OCI-LY7 (cell line): ENCODE measurements at regions not wholly inside any gene's neighbourhood (a gene's known extent, or its start where the extent isn't known, plus 50 kb on each side); places are given as distances from the start of the nearest gene placed in this dataset.

Source experiments
- BruUV-seq: library from RNA; stranded (reverse); fragments of 400-500 nt; replicated peaks from 2 replicates; lab custom pipeline; 2021; lab: Mats Ljungman, UMichigan
- CTCF ChIA-PET: fragments of 300-600 bp; sonication (Branson Sonifier 250); formaldehyde crosslinking; loops from one replicate; lab custom pipeline; 2022; ENCODE audit warnings: antibody characterized with exemption; ENCODE audit not compliant: unreplicated experiment; lab: Charles Lee
- POLR2A ChIA-PET: fragments of 300-600 bp; sonication (Branson Sonifier 250); formaldehyde crosslinking; loops from one replicate; lab custom pipeline; 2022; ENCODE audit warnings: antibody characterized with exemption; lab: Charles Lee
- DNase-seq: peaks from one replicate; pipeline ENCODE4 v3.0.0-alpha.2; 2015; ENCODE audit warnings: low spot score
- H2AFZ ChIP-seq: fragments of 200-600 bp; sonication (generic), shearing (Covaris generic); 2 replicates; pipeline ENCODE4 v1.6.1; 2014; ENCODE audit warnings: mild to moderate bottlenecking, antibody characterized with exemption, low read length, moderate library complexity
- H3K27ac ChIP-seq: fragments of 200-600 bp; sonication (generic); 2 replicates; pipeline ENCODE4 v1.5.1; 2014; ENCODE audit warnings: mixed run types, low read depth, mild to moderate bottlenecking, moderate library complexity, low read length, inconsistent platforms; ENCODE audit not compliant: poor library complexity, severe bottlenecking
- H3K36me3 ChIP-seq: fragments of 200-600 bp; sonication (generic); 2 replicates; pipeline ENCODE4 v1.6.1; 2014; ENCODE audit warnings: mild to moderate bottlenecking, antibody characterized with exemption, low read length, moderate library complexity, mixed read lengths; ENCODE audit not compliant: insufficient read depth
- H3K4me1 ChIP-seq: fragments of 200-600 bp; sonication (generic); 2 replicates; pipeline ENCODE4 v1.5.1; 2014; ENCODE audit warnings: mild to moderate bottlenecking, low read length; ENCODE audit not compliant: insufficient read depth, poor library complexity, severe bottlenecking
- H3K4me2 ChIP-seq: fragments of 200-600 bp; sonication (generic); 2 replicates; pipeline ENCODE4 v1.6.1; 2014; ENCODE audit warnings: mild to moderate bottlenecking, low read length
- H3K4me3 ChIP-seq: fragments of 200-600 bp; sonication (generic); 2 replicates; pipeline ENCODE4 v1.5.1; 2014; ENCODE audit warnings: mild to moderate bottlenecking, low read depth, low read length; ENCODE audit not compliant: poor library complexity, severe bottlenecking
- H3K79me2 ChIP-seq: fragments of 200-600 bp; sonication (generic); 2 replicates; pipeline ENCODE4 v1.6.1; 2016; ENCODE audit warnings: low read depth, mild to moderate bottlenecking, low read length, moderate library complexity, mixed read lengths; ENCODE audit not compliant: insufficient read depth
- H3K9me2 ChIP-seq: fragments of 200-600 bp; sonication (generic); 2 replicates; pipeline ENCODE4 v1.6.1; 2016; ENCODE audit warnings: mild to moderate bottlenecking, low read length, mixed read lengths; ENCODE audit not compliant: insufficient read depth
- H3K9me3 ChIP-seq: fragments of 200-600 bp; sonication (generic); 2 replicates; pipeline ENCODE4 v1.6.1; 2014; ENCODE audit warnings: mild to moderate bottlenecking, mixed run types, low read length, mixed read lengths
- H4K20me1 ChIP-seq: fragments of 200-600 bp; sonication (generic); 2 replicates; pipeline ENCODE4 v1.6.1; 2014; ENCODE audit warnings: mild to moderate bottlenecking, antibody characterized with exemption, low read length, moderate library complexity, mixed read lengths; ENCODE audit not compliant: insufficient read depth
- EZH2phosphoT487 ChIP-seq: fragments of 200-600 bp; sonication (generic); IDR thresholded peaks from 2 replicates; pipeline ENCODE4 v1.6.1; 2018; ENCODE audit warnings: low read depth, borderline replicate concordance, mild to moderate bottlenecking, mixed run types, antibody characterized with exemption, low read length, moderate library complexity, mixed read lengths
- intact Hi-C: fragments of 100-400 bp; cut with micrococcal nuclease; formaldehyde crosslinking; loops from one replicate; pipeline ENCODE4 v1.10.0; 2022; ENCODE audit not compliant: unreplicated experiment
- TF ChIP-seq, protein P1 (sequence below): fragments of 200-600 bp; sonication (generic); conservative IDR thresholded peaks from 2 replicates; pipeline ENCODE4 v1.5.1; 2014; ENCODE audit warnings: mild to moderate bottlenecking, antibody characterized with exemption, low read length, moderate library complexity, mixed read lengths

GRCh38 chr2:75922191-75922590 is 211.5 kb upstream of the GCFC2 start:
- H3K27ac ChIP-seq = no peak overlapping the region
- no peak overlapping the region for H3K4me3 ChIP-seq
- no peaks in the 10 kb centered on the region for H4K20me1 ChIP-seq
- H2AFZ ChIP-seq = no peak overlapping the region
- no TSS peak for BruUV-seq
- H3K9me2 ChIP-seq = no peaks in the 10 kb centered on the region
- intact Hi-C loops = no loop called here
- no peaks in the 10 kb centered on the region for H3K9me3 ChIP-seq
- DNase-seq = no peak
- CTCF ChIA-PET = no interaction called here
- H3K4me1 ChIP-seq = no peaks in the 10 kb centered on the region
- POLR2A ChIA-PET = no interaction called here
- H3K36me3 ChIP-seq = no peaks in the 10 kb centered on the region
- H3K4me2 ChIP-seq = no peak overlapping the region
- no peak for TF ChIP-seq EZH2phosphoT487
- TF ChIP-seq, protein P1, sequence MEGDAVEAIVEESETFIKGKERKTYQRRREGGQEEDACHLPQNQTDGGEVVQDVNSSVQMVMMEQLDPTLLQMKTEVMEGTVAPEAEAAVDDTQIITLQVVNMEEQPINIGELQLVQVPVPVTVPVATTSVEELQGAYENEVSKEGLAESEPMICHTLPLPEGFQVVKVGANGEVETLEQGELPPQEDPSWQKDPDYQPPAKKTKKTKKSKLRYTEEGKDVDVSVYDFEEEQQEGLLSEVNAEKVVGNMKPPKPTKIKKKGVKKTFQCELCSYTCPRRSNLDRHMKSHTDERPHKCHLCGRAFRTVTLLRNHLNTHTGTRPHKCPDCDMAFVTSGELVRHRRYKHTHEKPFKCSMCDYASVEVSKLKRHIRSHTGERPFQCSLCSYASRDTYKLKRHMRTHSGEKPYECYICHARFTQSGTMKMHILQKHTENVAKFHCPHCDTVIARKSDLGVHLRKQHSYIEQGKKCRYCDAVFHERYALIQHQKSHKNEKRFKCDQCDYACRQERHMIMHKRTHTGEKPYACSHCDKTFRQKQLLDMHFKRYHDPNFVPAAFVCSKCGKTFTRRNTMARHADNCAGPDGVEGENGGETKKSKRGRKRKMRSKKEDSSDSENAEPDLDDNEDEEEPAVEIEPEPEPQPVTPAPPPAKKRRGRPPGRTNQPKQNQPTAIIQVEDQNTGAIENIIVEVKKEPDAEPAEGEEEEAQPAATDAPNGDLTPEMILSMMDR = no peak
- H3K79me2 ChIP-seq = no peaks in the 10 kb centered on the region

DNA sequence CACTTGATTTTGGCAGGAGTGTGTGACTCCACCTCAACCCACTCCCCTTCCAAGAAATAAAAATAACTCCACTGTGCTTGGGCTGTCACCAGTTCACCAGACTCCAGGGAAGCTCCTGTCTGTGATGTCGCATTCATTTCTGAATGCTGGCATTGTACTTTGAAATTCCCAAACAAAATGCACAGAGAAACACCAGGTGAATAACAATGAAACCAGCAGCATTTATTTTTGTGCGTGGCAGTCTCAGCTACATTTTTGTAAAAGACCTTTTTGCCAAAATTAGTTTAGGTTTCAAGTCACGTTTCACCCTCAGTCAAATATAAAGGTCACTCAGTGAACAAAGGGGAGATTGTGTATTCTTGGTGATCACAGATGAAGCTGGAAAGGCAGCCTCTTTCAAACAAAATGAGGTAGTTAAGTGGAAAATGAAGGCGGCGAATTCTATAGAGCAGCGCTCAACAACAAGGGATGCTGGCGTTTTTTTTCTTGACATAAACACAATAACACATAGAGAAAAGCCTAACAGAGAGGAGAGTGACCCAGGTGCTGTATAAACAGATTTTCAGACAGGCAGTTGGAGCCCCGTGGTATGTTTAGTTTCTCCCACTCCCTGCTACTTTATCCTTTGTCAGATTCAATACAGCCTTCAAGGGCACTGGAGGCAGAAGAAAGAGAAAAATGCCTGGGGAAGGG is 210.3 kb upstream of the GCFC2 start:
- Histone ChIP-seq H4K20me1 (no peaks in the 10 kb centered on the region), H3K79me2 (no peaks in the 10 kb centered on the region), H3K27ac (no peak overlapping the region), H3K4me1 (no peaks in the 10 kb centered on the region), H3K36me3 (no peaks in the 10 kb centered on the region), H3K4me2 (no peak overlapping the region), H3K4me3 (no peak overlapping the region), H3K9me2 (no peaks in the 10 kb centered on the region), H3K9me3 (no peaks in the 10 kb centered on the region), H2AFZ (no peak overlapping the region)
- TF ChIP-seq EZH2phosphoT487 = no peak
- TF ChIP-seq, protein P1 = no peak
- DNase-seq = no peak
- intact Hi-C loops = no loop called here
- CTCF ChIA-PET = no interaction called here
- no TSS peak for BruUV-seq
- POLR2A ChIA-PET = no interaction called here

GRCh38 chr2:75915851-75916634 is 205.3 kb upstream of the GCFC2 start:
- intact Hi-C loops = no loop called here
- no TSS peak for BruUV-seq
- Histone ChIP-seq H3K4me1 (no peaks in the 10 kb centered on the region), H3K36me3 (no peaks in the 10 kb centered on the region), H3K9me3 (no peaks in the 10 kb centered on the region), H3K27ac (no peak overlapping the region), H3K4me3 (no peak overlapping the region), H3K9me2 (no peaks in the 10 kb centered on the region), H2AFZ (no peak overlapping the region), H3K4me2 (no peak overlapping the region), H4K20me1 (no peaks in the 10 kb centered on the region), H3K79me2 (no peaks in the 10 kb centered on the region)
- CTCF ChIA-PET = no interaction called here
- POLR2A ChIA-PET = interaction anchor here (0.9 kb wide), 1 partner anchor 48 kb away, joined by 4 read pairs; no protein-coding TSS in a partner anchor
- no peak for TF ChIP-seq EZH2phosphoT487
- TF ChIP-seq, protein P1 = no peak
- no peak for DNase-seq
